Mesendoderm (in vitro differentiated cells): ENCODE measurements at regions not wholly inside any gene's neighbourhood (a gene's known extent, or its start where the extent isn't known, plus 50 kb on each side); places are given as distances from the start of the nearest gene placed in this dataset.
"Not testable (repeated sequence)": the region's sequence is repeated elsewhere in the genome, so short reads cannot be mapped to it uniquely, and the experiment has no call there.

Experiments
- DNase-seq: peaks from one replicate; pipeline ENCODE4 v3.0.0; 2013
- H2AK5ac ChIP-seq: 2 replicates; pipeline ENCODE4 v1.6.1; 2013; ENCODE audit warnings: low read length, inconsistent platforms
- H2BK120ac ChIP-seq: 2 replicates; pipeline ENCODE4 v1.6.1; 2013; ENCODE audit warnings: low read depth, mild to moderate bottlenecking, low read length, moderate library complexity, mixed read lengths
- H2BK15ac ChIP-seq: replicated peaks from 2 replicates; pipeline ENCODE4 v1.6.1; 2013; ENCODE audit warnings: low read depth, mild to moderate bottlenecking, moderate library complexity
- H2BK5ac ChIP-seq: 2 replicates; pipeline ENCODE4 v1.6.1; 2013; ENCODE audit warnings: low read length, inconsistent platforms
- H3K18ac ChIP-seq: 2 replicates; pipeline ENCODE4 v1.6.1; 2013; ENCODE audit warnings: mild to moderate bottlenecking, low read length, mixed read lengths
- H3K23ac ChIP-seq: one replicate; pipeline ENCODE4 v1.6.1; 2013; ENCODE audit warnings: low read length
- H3K27ac ChIP-seq: 2 replicates; pipeline ENCODE4 v1.5.1; 2013; ENCODE audit warnings: low read depth, mild to moderate bottlenecking, inconsistent platforms, low read length, moderate library complexity
- H3K27me3 ChIP-seq: 2 replicates; pipeline ENCODE4 v1.6.1; 2013; ENCODE audit warnings: low read length, control low read depth, mild to moderate bottlenecking, inconsistent platforms; ENCODE audit not compliant: insufficient read depth, poor library complexity
- H3K36me3 ChIP-seq: 2 replicates; pipeline ENCODE4 v1.6.1; 2013; ENCODE audit warnings: low read length, inconsistent platforms; ENCODE audit not compliant: control insufficient read depth, insufficient read depth
- H3K4ac ChIP-seq: one replicate; pipeline ENCODE4 v1.6.1; 2013; ENCODE audit warnings: low read depth, mild to moderate bottlenecking, low read length, moderate library complexity
- H3K4me1 ChIP-seq: 2 replicates; pipeline ENCODE4 v1.6.1; 2013; ENCODE audit warnings: low read depth, low read length, inconsistent platforms; ENCODE audit not compliant: control insufficient read depth
- H3K4me2 ChIP-seq: 2 replicates; pipeline ENCODE4 v1.6.1; 2013; ENCODE audit warnings: low read length
- H3K4me3 ChIP-seq: 2 replicates; pipeline ENCODE4 v1.5.1; 2013; ENCODE audit warnings: mild to moderate bottlenecking, low read length
- H3K56ac ChIP-seq: one replicate; pipeline ENCODE4 v1.6.1; 2013; ENCODE audit warnings: low read length
- H3K79me1 ChIP-seq: 2 replicates; pipeline ENCODE4 v1.6.1; 2013; ENCODE audit warnings: low read length, inconsistent platforms
- H3K79me2 ChIP-seq: 2 replicates; pipeline ENCODE4 v1.6.1; 2013; ENCODE audit warnings: mild to moderate bottlenecking, low read length; ENCODE audit not compliant: control insufficient read depth, insufficient read depth
- H3K9ac ChIP-seq: 2 replicates; pipeline ENCODE4 v1.6.1; 2013; ENCODE audit warnings: low read length, inconsistent platforms
- H4K5ac ChIP-seq: one replicate; pipeline ENCODE4 v1.6.1; 2013; ENCODE audit warnings: low read length
- H4K8ac ChIP-seq: one replicate; pipeline ENCODE4 v1.6.1; 2013; ENCODE audit warnings: low read depth, mild to moderate bottlenecking, control low read depth, low read length, moderate library complexity
- WGBS: extraction: QIAGEN DNeasy Blood & Tissue Kit; methylation state at CpG from one replicate; pipeline ENCODE4 v1.1.7; 2013; ENCODE audit warnings: low lambda C conversion rate, missing lambda C conversion rate; ENCODE audit not compliant: insufficient coverage; ENCODE audit errors: extremely low coverage; 5-methylcytosine and 5-hydroxymethylcytosine counted together

DNA sequence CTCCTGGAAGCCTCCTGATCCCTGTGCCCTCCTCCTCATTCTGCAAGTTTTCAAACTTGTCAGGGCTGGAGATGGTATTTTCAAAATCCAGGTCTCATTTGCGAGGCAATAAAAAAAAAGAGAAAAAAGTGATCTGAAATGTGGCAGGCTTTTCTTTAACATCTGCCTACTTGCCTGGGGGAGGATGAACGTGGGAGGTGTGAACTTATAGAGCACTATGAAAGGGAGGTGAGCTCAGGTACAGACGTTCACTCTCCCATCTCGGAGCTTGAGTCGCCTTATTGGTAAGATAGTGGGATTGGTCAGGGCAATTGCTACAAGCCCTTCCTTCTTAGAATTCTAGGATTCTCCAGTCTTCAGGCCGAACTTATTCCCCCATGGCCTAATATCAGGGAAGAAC lies 104.8 kb upstream of the CADM1 start:
- Histone ChIP-seq H2BK15ac (no peak overlapping the region), H3K27me3 (no peaks in the 10 kb centered on the region), H3K56ac (no peak overlapping the region), H3K27ac (no peak overlapping the region), H3K4ac (no peak overlapping the region), H2BK5ac (no peak overlapping the region), H3K4me2 (no peak overlapping the region), H4K8ac (no peak overlapping the region), H3K4me1 (peaks cover 3% of the 10 kb centered on the region), H3K18ac (no peak overlapping the region), H3K9ac (no peak overlapping the region), H2AK5ac (no peak overlapping the region), H3K79me2 (no peaks in the 10 kb centered on the region), H3K4me3 (no peak overlapping the region), H3K23ac (no peak overlapping the region), H3K36me3 (no peaks in the 10 kb centered on the region), H3K79me1 (no peaks in the 10 kb centered on the region), H4K5ac (no peak overlapping the region), H2BK120ac (no peak overlapping the region)
- no CpG with 5 or more reads among the region's 6 CpGs for WGBS
- DNase-seq = no peak

DNA sequence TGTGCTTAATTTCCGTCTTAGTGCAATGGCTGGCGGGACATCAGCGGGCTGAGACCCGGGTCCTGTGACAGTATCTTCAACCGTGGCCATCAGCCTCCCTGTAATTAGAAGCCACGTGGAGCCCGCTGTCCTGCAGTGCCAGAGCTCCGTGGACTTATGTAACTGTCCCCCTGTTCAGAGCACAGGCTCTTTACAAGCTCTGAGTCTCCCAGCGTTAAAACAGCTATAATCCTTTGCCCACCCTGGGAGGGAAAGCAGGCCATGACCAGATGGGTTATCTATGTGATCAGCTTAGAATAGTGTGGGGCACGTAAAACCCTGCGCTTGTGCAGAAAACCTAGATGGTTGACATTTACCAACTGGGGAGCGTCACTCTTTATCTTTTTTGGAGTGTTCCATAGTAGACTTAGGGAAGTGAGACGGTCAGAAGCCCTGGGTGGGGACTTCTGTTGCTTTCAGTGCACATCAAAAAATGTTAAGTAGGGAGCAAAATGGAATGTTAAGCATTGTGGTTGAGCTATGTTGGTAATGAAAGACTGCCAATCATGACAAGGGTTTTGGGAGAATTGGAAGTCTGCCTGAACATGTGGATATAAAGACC lies 103.5 kb upstream of the CADM1 start:
- Histone ChIP-seq H3K18ac (no peak overlapping the region), H3K79me1 (no peaks in the 10 kb centered on the region), H2AK5ac (no peak overlapping the region), H2BK5ac (no peak overlapping the region), H3K9ac (no peak overlapping the region), H3K36me3 (no peaks in the 10 kb centered on the region), H3K23ac (no peak overlapping the region), H3K27me3 (no peaks in the 10 kb centered on the region), H3K4me1 (peaks cover 3% of the 10 kb centered on the region), H3K4ac (no peak overlapping the region), H3K4me3 (no peak overlapping the region), H3K56ac (no peak overlapping the region), H3K4me2 (no peak overlapping the region), H2BK120ac (no peak overlapping the region), H4K8ac (no peak overlapping the region), H3K79me2 (no peaks in the 10 kb centered on the region), H2BK15ac (no peak overlapping the region), H4K5ac (no peak overlapping the region), H3K27ac (no peak overlapping the region)
- DNase-seq = peak; percentile 11
- no CpG with 5 or more reads among the region's 13 CpGs for WGBS

DNA sequence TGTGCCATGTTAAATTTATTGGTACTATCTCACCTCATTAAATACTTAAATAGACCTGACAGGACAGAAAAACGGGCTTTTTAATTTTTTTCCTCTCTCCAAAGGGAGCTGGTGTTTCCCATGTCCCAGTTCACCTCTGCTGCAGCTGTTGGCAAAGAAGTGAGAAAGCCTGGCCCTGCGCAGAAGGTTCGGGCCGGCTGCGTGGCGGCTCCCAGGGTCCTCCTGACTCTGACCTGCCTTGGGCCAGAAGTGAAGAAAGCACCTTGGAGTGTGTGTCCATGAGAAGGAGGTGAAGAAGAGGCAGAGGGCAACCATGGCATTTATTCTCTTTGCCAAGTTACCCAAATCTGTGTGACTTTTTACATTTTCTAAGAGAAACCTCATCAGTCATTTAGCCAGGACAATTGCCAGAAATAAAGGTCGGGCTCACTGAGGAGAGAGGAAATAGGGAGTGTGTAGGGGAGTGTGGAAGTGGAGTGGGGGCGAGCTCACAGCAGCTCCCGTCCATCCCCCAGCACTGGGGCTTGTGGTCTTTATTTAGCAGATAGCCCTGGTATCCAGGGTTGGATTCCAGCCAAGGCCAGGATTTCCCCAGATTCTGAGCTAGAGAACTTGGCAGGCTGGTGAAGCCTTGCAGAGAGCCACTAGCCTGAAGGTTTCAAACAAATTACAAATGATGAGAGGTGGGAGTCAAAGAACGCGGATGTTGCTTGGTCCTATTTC lies 102.4 kb upstream of the CADM1 start:
- Histone ChIP-seq H3K4me3 (no peak overlapping the region), H3K36me3 (no peaks in the 10 kb centered on the region), H3K27me3 (no peaks in the 10 kb centered on the region), H2BK120ac (no peak overlapping the region), H3K4me1 (no peaks in the 10 kb centered on the region), H2BK15ac (no peak overlapping the region), H3K18ac (no peak overlapping the region), H4K5ac (no peak overlapping the region), H3K27ac (no peak overlapping the region), H4K8ac (no peak overlapping the region), H3K79me1 (no peaks in the 10 kb centered on the region), H3K23ac (no peak overlapping the region), H3K4ac (no peak overlapping the region), H2AK5ac (no peak overlapping the region), H3K56ac (no peak overlapping the region), H2BK5ac (no peak overlapping the region), H3K9ac (no peak overlapping the region), H3K4me2 (no peak overlapping the region), H3K79me2 (no peaks in the 10 kb centered on the region)
- no CpG with 5 or more reads among the region's 11 CpGs for WGBS
- no peak for DNase-seq

DNA sequence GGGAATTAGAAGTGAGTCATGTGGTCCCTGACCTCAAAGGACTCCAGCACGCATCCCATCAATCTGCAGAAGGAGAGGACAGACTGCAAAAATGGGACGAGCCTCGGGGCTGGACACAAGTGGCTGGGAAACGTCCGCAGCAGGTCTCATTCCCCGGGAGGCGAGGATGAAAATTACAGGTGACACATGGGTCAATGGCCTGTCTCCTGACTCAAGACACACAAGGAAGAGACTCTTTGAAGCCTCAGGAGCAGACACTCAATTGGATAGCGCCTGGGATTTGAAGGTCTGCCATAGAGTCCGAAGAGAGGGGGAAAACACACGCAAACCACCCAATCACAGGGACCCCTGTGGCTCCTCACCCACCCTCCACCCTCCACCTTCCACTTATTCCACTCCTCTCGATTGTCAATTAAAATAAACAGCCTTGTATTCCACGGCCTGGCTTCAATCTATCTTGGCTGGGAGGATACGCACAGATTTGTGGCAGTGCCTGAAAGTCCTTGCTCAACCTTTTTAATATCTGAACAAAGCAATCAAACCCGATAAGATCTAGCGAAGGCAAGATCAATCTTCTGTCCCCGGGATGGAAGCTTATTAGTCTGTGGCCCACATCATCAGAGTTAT lies 101.8 kb upstream of the CADM1 start:
- no peaks in the 10 kb centered on the region for H3K4me1 ChIP-seq
- H3K27me3 ChIP-seq = no peaks in the 10 kb centered on the region
- WGBS = no CpG with 5 or more reads among the region's 16 CpGs
- H3K4me2 ChIP-seq = no peak overlapping the region
- H3K4me3 ChIP-seq = no peak overlapping the region
- DNase-seq = no peak
- no peak overlapping the region for H2BK15ac ChIP-seq
- no peak overlapping the region for H2AK5ac ChIP-seq
- no peak overlapping the region for H3K56ac ChIP-seq
- no peak overlapping the region for H2BK5ac ChIP-seq
- no peaks in the 10 kb centered on the region for H3K79me1 ChIP-seq
- H3K9ac ChIP-seq = no peak overlapping the region
- H3K23ac ChIP-seq = no peak overlapping the region
- H4K8ac ChIP-seq = no peak overlapping the region
- no peak overlapping the region for H3K27ac ChIP-seq
- H3K36me3 ChIP-seq = no peaks in the 10 kb centered on the region
- H3K18ac ChIP-seq = no peak overlapping the region
- no peaks in the 10 kb centered on the region for H3K79me2 ChIP-seq
- no peak overlapping the region for H2BK120ac ChIP-seq
- no peak overlapping the region for H3K4ac ChIP-seq
- no peak overlapping the region for H4K5ac ChIP-seq

DNA sequence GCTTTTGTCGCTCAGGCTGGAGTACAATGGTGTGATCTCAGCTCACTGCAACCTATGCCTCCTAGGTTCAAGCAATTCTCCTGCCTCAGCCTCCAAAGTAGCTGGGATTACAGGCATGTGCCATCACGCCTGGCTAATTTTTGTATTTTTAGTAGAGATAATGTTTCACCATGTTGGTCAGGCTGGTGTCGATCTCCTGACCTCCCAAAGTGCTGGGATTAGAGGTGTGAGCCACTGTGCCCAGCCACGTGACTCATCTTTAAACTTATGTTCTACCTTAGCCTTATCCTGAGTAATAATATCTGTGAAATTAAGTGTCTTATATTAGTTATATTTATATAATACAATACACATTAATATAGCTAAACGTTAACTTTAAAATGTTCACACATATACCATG lies 101.2 kb upstream of the CADM1 start:
- H4K5ac ChIP-seq, H3K36me3 ChIP-seq, H3K27ac ChIP-seq, H3K9ac ChIP-seq, H4K8ac ChIP-seq, H2BK5ac ChIP-seq, H2AK5ac ChIP-seq, H3K4me1 ChIP-seq, H3K4ac ChIP-seq, H3K4me3 ChIP-seq, H3K27me3 ChIP-seq, H2BK15ac ChIP-seq, DNase-seq, H3K18ac ChIP-seq, H3K79me2 ChIP-seq, H3K4me2 ChIP-seq, H3K79me1 ChIP-seq, H3K23ac ChIP-seq, H3K56ac ChIP-seq, H2BK120ac ChIP-seq: not testable (repeated sequence)
- 100% methylated on average over 1 of the region's 5 CpGs for WGBS
